HEK293 (cell line): ENCODE measurements at regions not wholly inside any gene's neighbourhood (a gene's known extent, or its start where the extent isn't known, plus 50 kb on each side); places are given as distances from the start of the nearest gene placed in this dataset.

Experiments used
- CTCF ChIA-PET: fragments of 350-600 bp; formaldehyde crosslinking; extraction: SDS; loops from one replicate; lab custom pipeline; 2021; ENCODE audit warnings: antibody characterized with exemption; lab: Yijun Ruan, JAX
- POLR2A ChIA-PET: fragments of 300-600 bp; formaldehyde crosslinking; extraction: SDS; loops from one replicate; lab custom pipeline; 2020; ENCODE audit warnings: antibody characterized with exemption, inconsistent platforms; lab: Yijun Ruan, JAX
- H3K27ac ChIP-seq: fragments of 200-500 bp; sonication (Bioruptor generic); 2 replicates; pipeline ENCODE4 v1.5.1; 2014; ENCODE audit warnings: low read depth, low read length, control low read depth, inconsistent platforms; ENCODE audit errors: extremely low read depth
- H3K36me3 ChIP-seq, 2 experiments: fragments of 200-500 bp in 1 of 2; sonication (Bioruptor generic) in 1 of 2; 1 replicate in 1 of 2; 2 replicates in 1 of 2; pipeline ENCODE4 v1.5.1; 2014 to 2017; ENCODE audit warnings: inconsistent platforms in 2 of 2, low read length in 2 of 2; ENCODE audit not compliant: control insufficient read depth in 2 of 2, insufficient read depth in 1 of 2
- H3K4me1 ChIP-seq: fragments of 200-500 bp; sonication (Bioruptor generic); 2 replicates; pipeline ENCODE4 v1.5.1; 2014; ENCODE audit warnings: mild to moderate bottlenecking, low read length, inconsistent platforms; ENCODE audit not compliant: control insufficient read depth, insufficient read depth
- H3K4me3 ChIP-seq: 2 replicates; pipeline ENCODE4 v1.5.1; 2011; ENCODE audit warnings: low read depth, mild to moderate bottlenecking, control low read depth, low read length, moderate library complexity
- H3K9me3 ChIP-seq: fragments of 200-500 bp; sonication (Bioruptor generic); 2 replicates; pipeline ENCODE4 v1.5.1; 2014; ENCODE audit warnings: low read depth, low read length, inconsistent platforms; ENCODE audit not compliant: control insufficient read depth, insufficient read depth
- BCL11A ChIP-seq: fragments of 450-650 bp; formaldehyde crosslinking; IDR thresholded peaks from 2 replicates; pipeline ENCODE4 v1.5.1; 2016; ENCODE audit warnings: low read depth, missing biosample characterization, missing genetic modification characterization
- EGR2 ChIP-seq: fragments of 450-650 bp; formaldehyde crosslinking; IDR thresholded peaks from 2 replicates; pipeline ENCODE4 v1.5.1; 2016; ENCODE audit warnings: low read depth, missing biosample characterization, missing genetic modification characterization
- GFI1B ChIP-seq: fragments of 450-650 bp; formaldehyde crosslinking; IDR thresholded peaks from 2 replicates; pipeline ENCODE4 v1.5.1; 2016; ENCODE audit warnings: missing biosample characterization, missing genetic modification characterization
- KLF16 ChIP-seq: fragments of 450-650 bp; formaldehyde crosslinking; IDR thresholded peaks from 2 replicates; pipeline ENCODE4 v1.5.1; 2017; ENCODE audit warnings: missing biosample characterization, missing genetic modification characterization
- KLF7 ChIP-seq: fragments of 450-650 bp; formaldehyde crosslinking; IDR thresholded peaks from 2 replicates; pipeline ENCODE4 v1.5.1; 2016; ENCODE audit warnings: missing biosample characterization, missing genetic modification characterization, borderline replicate concordance
- MYNN ChIP-seq: fragments of 450-650 bp; formaldehyde crosslinking; IDR thresholded peaks from 2 replicates; pipeline ENCODE4 v1.5.1; 2016; ENCODE audit warnings: missing biosample characterization, missing genetic modification characterization, borderline replicate concordance
- PRDM4 ChIP-seq: fragments of 450-650 bp; formaldehyde crosslinking; IDR thresholded peaks from 2 replicates; pipeline ENCODE4 v1.5.1; 2017; ENCODE audit warnings: missing biosample characterization, missing genetic modification characterization
- REPIN1 ChIP-seq: fragments of 450-650 bp; formaldehyde crosslinking; IDR thresholded peaks from 2 replicates; pipeline ENCODE4 v1.5.1; 2017; ENCODE audit warnings: missing biosample characterization, missing genetic modification characterization, low read depth
- SALL2 ChIP-seq: fragments of 450-650 bp; formaldehyde crosslinking; IDR thresholded peaks from 2 replicates; pipeline ENCODE4 v1.5.0; 2017; ENCODE audit warnings: missing biosample characterization, mild to moderate bottlenecking, missing genetic modification characterization, borderline replicate concordance
- TCF7L2 ChIP-seq: IDR thresholded peaks from 2 replicates; pipeline ENCODE4 v1.6.1; 2011; ENCODE audit warnings: low read depth, mild to moderate bottlenecking, inconsistent platforms, low read length, moderate library complexity, borderline replicate concordance
- ZBTB10 ChIP-seq: fragments of 450-650 bp; formaldehyde crosslinking; IDR thresholded peaks from 2 replicates; pipeline ENCODE4 v1.5.1; 2016; ENCODE audit warnings: missing biosample characterization, missing genetic modification characterization
- ZBTB6 ChIP-seq: fragments of 450-650 bp; formaldehyde crosslinking; IDR thresholded peaks from 2 replicates; pipeline ENCODE4 v1.5.1; 2017; ENCODE audit warnings: missing biosample characterization, missing genetic modification characterization
- ZNF138 ChIP-seq: fragments of 450-650 bp; formaldehyde crosslinking; IDR thresholded peaks from 2 replicates; pipeline ENCODE4 v1.5.1; 2016; ENCODE audit warnings: missing biosample characterization, missing genetic modification characterization, borderline replicate concordance
- ZNF19 ChIP-seq: fragments of 450-650 bp; formaldehyde crosslinking; IDR thresholded peaks from 2 replicates; pipeline ENCODE4; 2016; ENCODE audit warnings: missing biosample characterization, missing genetic modification characterization, low read depth
- ZNF335 ChIP-seq: fragments of 450-650 bp; formaldehyde crosslinking; conservative IDR thresholded peaks from 2 replicates; pipeline ENCODE4 v1.5.1; 2016; ENCODE audit warnings: missing biosample characterization, missing genetic modification characterization
- ZNF354C ChIP-seq: fragments of 450-650 bp; formaldehyde crosslinking; IDR thresholded peaks from 2 replicates; pipeline ENCODE4 v1.5.1; 2016; ENCODE audit warnings: missing biosample characterization, missing genetic modification characterization, low read depth, borderline replicate concordance
- ZNF529 ChIP-seq: fragments of 450-650 bp; formaldehyde crosslinking; IDR thresholded peaks from 2 replicates; pipeline ENCODE4 v1.5.1; 2017; ENCODE audit warnings: missing genetic modification characterization, missing biosample characterization; ENCODE audit not compliant: insufficient replicate concordance
- ZNF664 ChIP-seq: fragments of 450-650 bp; formaldehyde crosslinking; IDR thresholded peaks from 2 replicates; pipeline ENCODE4 v1.5.1; 2016; ENCODE audit warnings: missing biosample characterization, missing genetic modification characterization
- ZNF707 ChIP-seq: fragments of 450-650 bp; formaldehyde crosslinking; IDR thresholded peaks from 2 replicates; pipeline ENCODE4 v1.5.1; 2016; ENCODE audit warnings: missing biosample characterization, missing genetic modification characterization
- ZNF837 ChIP-seq: fragments of 450-650 bp; formaldehyde crosslinking; IDR thresholded peaks from 2 replicates; pipeline ENCODE4 v1.5.1; 2016; ENCODE audit warnings: missing biosample characterization, missing genetic modification characterization

- TF ChIP-seq REPIN1 (tag by site-specific recombination): no peak
- no peak for TF ChIP-seq ZNF138 (tag by site-specific recombination)
- TF ChIP-seq BCL11A (tag by site-specific recombination): no peak
- TF ChIP-seq ZNF664 (tag by site-specific recombination): no peak
- TF ChIP-seq ZNF19 (tag by site-specific recombination): no peak
- TF ChIP-seq ZNF707: no peak
- TF ChIP-seq KLF16 (tag by site-specific recombination): no peak
- TF ChIP-seq EGR2 (tag by site-specific recombination): no peak
- no peak for TF ChIP-seq ZNF837 (tag by site-specific recombination)
- no peak for TF ChIP-seq ZBTB6 (tag by site-specific recombination)
- no peak for TF ChIP-seq KLF7
- no peak for TF ChIP-seq ZNF354C (tag by site-specific recombination)
- no peak for TF ChIP-seq MYNN (tag by site-specific recombination)
- TF ChIP-seq GFI1B (tag by site-specific recombination): no peak
- no peak for TF ChIP-seq SALL2 (tag by site-specific recombination)
- no peak for TF ChIP-seq PRDM4
- no peak for TF ChIP-seq ZNF529 (tag by site-specific recombination)
- no peak for TF ChIP-seq ZBTB10 (tag by site-specific recombination)
- no peak for TF ChIP-seq ZNF335 (tag by site-specific recombination)
- H3K27ac ChIP-seq: no peak overlapping the region
- POLR2A ChIA-PET: no interaction called here
- CTCF ChIA-PET: interaction anchor here (0.5 kb wide), 1 partner anchor 458 kb away, joined by 3 read pairs; no protein-coding TSS in a partner anchor
- H3K4me1 ChIP-seq: no peaks in the 10 kb centered on the region
- no peaks in the 10 kb centered on the region for H3K36me3 ChIP-seq
- H3K9me3 ChIP-seq: no peaks in the 10 kb centered on the region
- H3K4me3 ChIP-seq: no peak overlapping the region
These were observed 1312.9 kb downstream of the FAM181B start for GRCh38 chr11:81420668-81421250.

GRCh38 chr11:81397316-81397715 is 1336.3 kb downstream of the FAM181B start:
- no peaks in the 10 kb centered on the region for H3K9me3 ChIP-seq
- H3K27ac ChIP-seq: no peak overlapping the region
- CTCF ChIA-PET: interaction anchor here (0.7 kb wide), 1 partner anchor 342 kb away, joined by 5 read pairs; no protein-coding TSS in a partner anchor
- H3K4me3 ChIP-seq: no peak overlapping the region
- no peaks in the 10 kb centered on the region for H3K36me3 ChIP-seq
- no peaks in the 10 kb centered on the region for H3K4me1 ChIP-seq
- POLR2A ChIA-PET: no interaction called here
- TF ChIP-seq TCF7L2 (peak; percentile 46; the same call in 1 of the 2 replicates), ZNF19 (tag by site-specific recombination) (no peak)
- TF ChIP-seq, all 188 proteins: peak for 1
